ENCODE measurements at regions not wholly inside any gene's neighbourhood (a gene's known extent, or its start where the extent isn't known, plus 50 kb on each side); places are given as distances from the start of the nearest gene placed in this dataset.

- Histone ChIP-seq H3K9me2 (ENCODE audit: insufficient read depth) (no peaks in the 10 kb centered on the region), H3K4me1 (ENCODE audit: control insufficient read depth in 1 of 2, insufficient read depth in 2 of 2, low read length in 2 of 2) (no peaks in the 10 kb centered on the region), H3K4me2 (ENCODE audit: low read length) (no peak overlapping the region), H3K9me3 (ENCODE audit: control insufficient read depth in 1 of 2, insufficient read depth in 1 of 2, low read depth in 1 of 2, low read length in 2 of 2) (no peaks in the 10 kb centered on the region), H2AFZ (ENCODE audit: low read depth, low read length, poor library complexity, severe bottlenecking) (no peak overlapping the region), H3K79me2 (ENCODE audit: insufficient read depth, low read length) (no peaks in the 10 kb centered on the region), H4K20me1 (ENCODE audit: insufficient read depth) (no peaks in the 10 kb centered on the region), H3K4me3 (replicated peaks in 1 of 2; ENCODE audit: low read depth in 1 of 2, low read length in 2 of 2) (no peak overlapping the region), H3K27ac (ENCODE audit: low read depth, low read length) (no peak overlapping the region), H3K27me3 (ENCODE audit: insufficient read depth, low read length) (peaks cover 12% of the 10 kb centered on the region), H3K36me3 (ENCODE audit: control insufficient read depth in 1 of 2, insufficient read depth in 2 of 2, low read length in 2 of 2) (no peaks in the 10 kb centered on the region), H3K9ac (ENCODE audit: low read length) (no peak overlapping the region)
- intact Hi-C loops (cut with micrococcal nuclease) = no loop called here
- DNase-seq (ENCODE audit: low read depth, low spot score) (peak; percentile 8), ATAC-seq (peak; percentile 60)
- ChIA-PET CTCF (no interaction called here), POLR2A (no interaction called here), RAD21 (ENCODE audit: low non-redundant PET in 1 of 2, low total read pairs in 2 of 2, uncharacterized antibody in 2 of 2, unreplicated experiment in 2 of 2) (no interaction called here)
- peak in 2 of 3 experiments; percentile 35 to 51; a peak in 4 of 6 replicates for TF ChIP-seq CTCF (IDR thresholded peaks at IDR 0.05 in 2 of 3, conservative IDR thresholded peaks at IDR 0.05 in 1 of 3; ENCODE audit: borderline replicate concordance in 1 of 3, insufficient read depth in 1 of 3, low read depth in 2 of 3, low read length in 2 of 3)
- no peak for TF ChIP-seq ZBTB33 (IDR thresholded peaks at IDR 0.05; ENCODE audit: extremely low read depth, insufficient replicate concordance, low read length)
- TF ChIP-seq EZH2phosphoT487 (IDR thresholded peaks at IDR 0.05; ENCODE audit: borderline replicate concordance) = no peak
- no peak for TF ChIP-seq YY1 (IDR thresholded peaks at IDR 0.05; ENCODE audit: extremely low read depth, insufficient replicate concordance, low read depth, low read length)
- TF ChIP-seq POLR2A (IDR thresholded peaks at IDR 0.05; ENCODE audit: borderline replicate concordance, extremely low read depth, insufficient read depth, insufficient read length) = no peak
- no peak for TF ChIP-seq ZFX (IDR thresholded peaks at IDR 0.05)
- BruUV-seq (replicated peaks) = no TSS peak
Observed at GRCh38 chr10:128242641-128243040, 116.4 kb upstream of the MKI67 start.
